GM12873 (cell line): ENCODE measurements at regions not wholly inside any gene's neighbourhood (a gene's known extent, or its start where the extent isn't known, plus 50 kb on each side); places are given as distances from the start of the nearest gene placed in this dataset.
A peak's percentile ranks its signal among the peaks of the same experiment; 100 is the strongest.

ENCODE experiments used
- CTCF ChIP-seq: IDR thresholded peaks from 2 replicates; pipeline ENCODE4 v1.5.1; 2012; ENCODE audit warnings: low read depth, mild to moderate bottlenecking, moderate library complexity, low read length, control low read depth; ENCODE audit not compliant: insufficient read depth; ENCODE audit errors: missing control alignments

GRCh38 chr3:157573281-157573680 lies 70.1 kb upstream of the VEPH1 start:
- no peak for TF ChIP-seq CTCF

DNA sequence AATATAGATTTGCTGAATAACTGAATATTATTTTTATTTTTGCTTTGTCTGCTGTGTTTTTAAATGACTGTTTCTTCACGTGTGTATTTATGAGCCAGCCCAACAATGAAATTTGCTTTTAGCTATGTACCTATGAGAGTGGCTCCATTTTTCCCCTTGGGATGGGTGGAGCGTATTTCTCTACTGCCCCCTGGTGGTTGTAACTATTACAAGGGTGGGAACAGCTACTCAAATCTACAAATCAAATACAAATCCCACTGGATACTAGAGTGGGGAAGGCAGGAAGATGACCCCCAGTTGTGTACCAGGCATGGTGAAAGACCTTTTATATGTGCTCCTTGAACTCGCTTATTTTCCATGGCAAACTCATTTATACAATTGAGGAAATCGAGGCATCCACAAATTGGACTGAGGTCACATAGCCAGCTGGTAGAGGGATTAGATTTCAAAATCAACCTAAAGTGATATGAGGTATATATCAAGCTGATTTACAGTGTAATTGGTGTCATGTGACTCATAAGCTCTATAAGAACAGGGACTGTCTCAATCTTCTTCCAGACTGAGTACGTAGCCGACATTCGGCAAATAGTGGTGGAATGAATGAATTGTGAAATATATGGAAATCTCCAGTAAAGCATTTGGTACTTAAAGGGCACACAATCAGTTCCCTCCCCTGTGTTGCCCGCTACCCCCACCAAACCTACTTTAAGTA lies 69.5 kb upstream of the VEPH1 start:
- peak; percentile 80 for TF ChIP-seq CTCF

DNA sequence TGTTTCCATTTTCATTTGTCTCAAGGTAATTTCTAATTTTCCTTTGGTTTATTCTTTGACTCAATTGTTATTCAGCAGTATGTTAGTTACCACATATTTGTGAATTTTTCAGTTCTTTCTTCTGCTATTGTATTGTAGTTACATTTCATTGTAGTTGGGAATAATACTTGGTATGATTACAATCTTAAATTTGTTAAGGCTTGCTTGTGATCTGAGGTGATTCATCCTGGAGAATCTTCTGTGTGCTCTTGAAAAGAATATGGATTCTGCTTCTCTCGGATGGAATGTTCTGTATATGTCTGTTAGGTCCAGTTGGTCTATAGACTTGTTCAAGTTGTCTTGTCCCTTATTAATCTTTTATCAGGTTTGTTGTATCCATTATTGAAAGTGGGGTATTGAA lies 63.4 kb upstream of the VEPH1 start:
- no peak for TF ChIP-seq CTCF

GRCh38 chr3:157559401-157559800 lies 56.2 kb upstream of the VEPH1 start:
- TF ChIP-seq CTCF: no peak
